ENCODE measurements at regions not wholly inside any gene's neighbourhood (a gene's known extent, or its start where the extent isn't known, plus 50 kb on each side); places are given as distances from the start of the nearest gene placed in this dataset.

- H3K27me3 Mint-ChIP-seq: no peaks in the 10 kb centered on the region
- H3K36me3 Mint-ChIP-seq (ENCODE audit: insufficient read depth): peaks cover 2% of the 10 kb centered on the region
- no peak overlapping the region for H3K4me3 Mint-ChIP-seq
- no peak overlapping the region for H3K27ac Mint-ChIP-seq (ENCODE audit: low read depth)
- peaks cover 6% of the 10 kb centered on the region for H3K9me3 Mint-ChIP-seq
- DNase-seq (ENCODE audit: low spot score in 2 of 2) (no peak), ATAC-seq (replicated peaks; ENCODE audit: extremely low read depth, poor library complexity, severe bottlenecking) (no peak)
- H3K4me1 Mint-ChIP-seq: no peaks in the 10 kb centered on the region
Measured at GRCh38 chr15:47652328-47652727, 65.0 kb upstream of the SEMA6D start.

- no peaks in the 10 kb centered on the region for H3K4me1 Mint-ChIP-seq
- no peaks in the 10 kb centered on the region for H3K27me3 Mint-ChIP-seq
- H3K36me3 Mint-ChIP-seq (ENCODE audit: insufficient read depth): peaks cover 2% of the 10 kb centered on the region
- DNase-seq (ENCODE audit: low spot score in 2 of 2) (no peak), ATAC-seq (replicated peaks; ENCODE audit: extremely low read depth, poor library complexity, severe bottlenecking) (no peak)
- H3K27ac Mint-ChIP-seq (ENCODE audit: low read depth): no peak overlapping the region
- no peak overlapping the region for H3K4me3 Mint-ChIP-seq
- peaks cover 6% of the 10 kb centered on the region for H3K9me3 Mint-ChIP-seq
Measured at GRCh38 chr15:47652844-47653243, 64.5 kb upstream of the SEMA6D start.

GRCh38 chr15:47661661-47662180, 55.6 kb upstream of the SEMA6D start:
- Mint-ChIP-seq H3K36me3 (ENCODE audit: insufficient read depth) (no peaks in the 10 kb centered on the region), H3K9me3 (peaks cover 11% of the 10 kb centered on the region), H3K4me3 (no peak overlapping the region), H3K27ac (ENCODE audit: low read depth) (no peak overlapping the region), H3K4me1 (no peaks in the 10 kb centered on the region), H3K27me3 (no peaks in the 10 kb centered on the region)
- DNase-seq (ENCODE audit: low spot score in 2 of 2) (no peak), ATAC-seq (replicated peaks; ENCODE audit: extremely low read depth, poor library complexity, severe bottlenecking) (no peak)

- ATAC-seq (replicated peaks; ENCODE audit: extremely low read depth, poor library complexity, severe bottlenecking): no peak
- DNase-seq (ENCODE audit: low spot score in 2 of 2): no peak
- Mint-ChIP-seq H3K36me3 (ENCODE audit: insufficient read depth) (no peaks in the 10 kb centered on the region), H3K27ac (ENCODE audit: low read depth) (no peak overlapping the region), H3K9me3 (peaks cover 11% of the 10 kb centered on the region), H3K27me3 (no peaks in the 10 kb centered on the region), H3K4me3 (no peak overlapping the region), H3K4me1 (no peaks in the 10 kb centered on the region)
Measured at GRCh38 chr15:47663101-47663500, 54.2 kb upstream of the SEMA6D start.

Measured in central memory CD8-positive, alpha-beta T cell (primary cell).